Neural progenitor cell (in vitro differentiated cells): ENCODE measurements at regions not wholly inside any gene's neighbourhood (a gene's known extent, or its start where the extent isn't known, plus 50 kb on each side); places are given as distances from the start of the nearest gene placed in this dataset.

Experiments used
- EZH2 ChIP-seq: fragments of 200-600 bp; sonication (generic); IDR thresholded peaks from 2 replicates; pipeline ENCODE4 v1.6.1; 2017; ENCODE audit warnings: antibody characterized with exemption, mild to moderate bottlenecking, moderate library complexity
- EZH2phosphoT487 ChIP-seq: fragments of 200-600 bp; sonication (generic); IDR thresholded peaks from 2 replicates; pipeline ENCODE4 v1.6.1; 2017; ENCODE audit warnings: antibody characterized with exemption
- TF ChIP-seq, protein P1 (sequence below): fragments of 200-600 bp; sonication (generic); IDR thresholded peaks from 2 replicates; pipeline ENCODE4 v1.5.1; 2017; ENCODE audit warnings: antibody characterized with exemption, mild to moderate bottlenecking

DNA sequence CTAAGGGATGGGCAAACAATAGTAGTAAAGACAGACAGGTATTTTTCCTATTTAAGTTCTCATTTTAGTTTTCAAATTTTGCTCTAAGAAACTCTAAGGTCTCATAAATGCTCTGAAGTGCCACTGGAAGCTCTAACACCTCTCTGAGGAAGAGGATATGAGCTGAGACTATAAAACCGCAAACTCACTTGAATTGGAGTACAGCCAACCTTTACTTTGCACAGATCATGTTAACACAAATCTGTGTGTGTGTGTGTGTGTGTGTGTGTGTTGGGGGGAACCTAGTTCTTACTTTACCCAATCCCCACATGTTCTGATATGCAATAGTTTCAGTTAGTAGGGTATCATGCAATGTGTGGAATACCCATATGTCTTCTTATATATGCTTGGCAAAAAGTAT is 446.8 kb downstream of the CHL1 start:
- TF ChIP-seq, protein P1, sequence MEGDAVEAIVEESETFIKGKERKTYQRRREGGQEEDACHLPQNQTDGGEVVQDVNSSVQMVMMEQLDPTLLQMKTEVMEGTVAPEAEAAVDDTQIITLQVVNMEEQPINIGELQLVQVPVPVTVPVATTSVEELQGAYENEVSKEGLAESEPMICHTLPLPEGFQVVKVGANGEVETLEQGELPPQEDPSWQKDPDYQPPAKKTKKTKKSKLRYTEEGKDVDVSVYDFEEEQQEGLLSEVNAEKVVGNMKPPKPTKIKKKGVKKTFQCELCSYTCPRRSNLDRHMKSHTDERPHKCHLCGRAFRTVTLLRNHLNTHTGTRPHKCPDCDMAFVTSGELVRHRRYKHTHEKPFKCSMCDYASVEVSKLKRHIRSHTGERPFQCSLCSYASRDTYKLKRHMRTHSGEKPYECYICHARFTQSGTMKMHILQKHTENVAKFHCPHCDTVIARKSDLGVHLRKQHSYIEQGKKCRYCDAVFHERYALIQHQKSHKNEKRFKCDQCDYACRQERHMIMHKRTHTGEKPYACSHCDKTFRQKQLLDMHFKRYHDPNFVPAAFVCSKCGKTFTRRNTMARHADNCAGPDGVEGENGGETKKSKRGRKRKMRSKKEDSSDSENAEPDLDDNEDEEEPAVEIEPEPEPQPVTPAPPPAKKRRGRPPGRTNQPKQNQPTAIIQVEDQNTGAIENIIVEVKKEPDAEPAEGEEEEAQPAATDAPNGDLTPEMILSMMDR = no peak
- no peak for TF ChIP-seq EZH2
- TF ChIP-seq EZH2phosphoT487 = no peak
